Fibroblast of lung (primary cell): ENCODE measurements at regions not wholly inside any gene's neighbourhood (a gene's known extent, or its start where the extent isn't known, plus 50 kb on each side); places are given as distances from the start of the nearest gene placed in this dataset.
A peak's percentile ranks its signal among the peaks of the same experiment; 100 is the strongest.
"Not testable (repeated sequence)": the region's sequence is repeated elsewhere in the genome, so short reads cannot be mapped to it uniquely, and the experiment has no call there.

Source experiments
- DNase-seq, 2 donors: peaks; one replicate each; pipeline versions ENCODE4 v3.0.0 to v3.0.0-alpha.2; 2010; ENCODE audit warnings: low read depth in 2 of 2
- H2AFZ ChIP-seq: 2 replicates; pipeline ENCODE4 v1.5.1; 2012; ENCODE audit warnings: low read length, control low read depth, inconsistent platforms
- H3K27ac ChIP-seq: 2 replicates; pipeline ENCODE4 v1.5.1; 2011; ENCODE audit warnings: low read length, control low read depth; ENCODE audit not compliant: insufficient read depth
- H3K27me3 ChIP-seq: 2 replicates; pipeline ENCODE4 v1.5.1; 2011; ENCODE audit warnings: mild to moderate bottlenecking, low read length; ENCODE audit not compliant: control insufficient read depth, insufficient read depth
- H3K36me3 ChIP-seq: 2 replicates; pipeline ENCODE4 v1.5.1; 2011; ENCODE audit warnings: low read length; ENCODE audit not compliant: control insufficient read depth, insufficient read depth
- H3K4me1 ChIP-seq: 2 replicates; pipeline ENCODE4 v1.5.1; 2011; ENCODE audit warnings: low read length; ENCODE audit not compliant: control insufficient read depth, insufficient read depth; ENCODE audit errors: extremely low read depth
- H3K4me2 ChIP-seq: 2 replicates; pipeline ENCODE4 v1.5.1; 2011; ENCODE audit warnings: low read length, control low read depth; ENCODE audit not compliant: insufficient read depth; ENCODE audit errors: extremely low read depth
- H3K4me3 ChIP-seq, 4 experiments: fragments of 200-600 bp in 1 of 4; sonication (generic) in 1 of 4; replicated peaks in 1 of 4; 2 replicates each; pipeline ENCODE4 v1.5.1; 2011 to 2016; ENCODE audit warnings: low read length in 4 of 4, low read depth in 3 of 4, mild to moderate bottlenecking in 3 of 4, control low read depth in 2 of 4, inconsistent platforms in 1 of 4, mixed read lengths in 1 of 4; ENCODE audit not compliant: insufficient read depth in 1 of 4; ENCODE audit errors: control extremely low read depth in 1 of 4
- H3K79me2 ChIP-seq: 2 replicates; pipeline ENCODE4 v1.5.1; 2012; ENCODE audit warnings: mild to moderate bottlenecking, low read length, inconsistent platforms; ENCODE audit not compliant: control insufficient read depth, insufficient read depth
- H3K9ac ChIP-seq: 2 replicates; pipeline ENCODE4 v1.5.1; 2011; ENCODE audit warnings: mild to moderate bottlenecking, low read length, control low read depth; ENCODE audit not compliant: insufficient read depth
- H3K9me3 ChIP-seq: 2 replicates; pipeline ENCODE4 v1.5.1; 2012; ENCODE audit warnings: low read depth, low read length; ENCODE audit not compliant: control insufficient read depth, insufficient read depth
- H4K20me1 ChIP-seq: 2 replicates; pipeline ENCODE4 v1.5.1; 2011; ENCODE audit warnings: low read length; ENCODE audit not compliant: control insufficient read depth, insufficient read depth; ENCODE audit errors: extremely low read depth
- CTCF ChIP-seq, 2 donors: IDR thresholded peaks in 1 of 2; conservative IDR thresholded peaks in 1 of 2; 1 replicate in 1 of 2; 2 replicates in 1 of 2; pipeline ENCODE4 v1.5.1; 2011 to 2012; ENCODE audit warnings: low read length in 2 of 2, control low read depth in 1 of 2, inconsistent platforms in 1 of 2, low read depth in 1 of 2, mild to moderate bottlenecking in 1 of 2
- EZH2 ChIP-seq: IDR thresholded peaks from 2 replicates; pipeline ENCODE4 v1.5.1; 2012; ENCODE audit warnings: low read length, control low read depth, mild to moderate bottlenecking; ENCODE audit errors: missing control alignments

DNA sequence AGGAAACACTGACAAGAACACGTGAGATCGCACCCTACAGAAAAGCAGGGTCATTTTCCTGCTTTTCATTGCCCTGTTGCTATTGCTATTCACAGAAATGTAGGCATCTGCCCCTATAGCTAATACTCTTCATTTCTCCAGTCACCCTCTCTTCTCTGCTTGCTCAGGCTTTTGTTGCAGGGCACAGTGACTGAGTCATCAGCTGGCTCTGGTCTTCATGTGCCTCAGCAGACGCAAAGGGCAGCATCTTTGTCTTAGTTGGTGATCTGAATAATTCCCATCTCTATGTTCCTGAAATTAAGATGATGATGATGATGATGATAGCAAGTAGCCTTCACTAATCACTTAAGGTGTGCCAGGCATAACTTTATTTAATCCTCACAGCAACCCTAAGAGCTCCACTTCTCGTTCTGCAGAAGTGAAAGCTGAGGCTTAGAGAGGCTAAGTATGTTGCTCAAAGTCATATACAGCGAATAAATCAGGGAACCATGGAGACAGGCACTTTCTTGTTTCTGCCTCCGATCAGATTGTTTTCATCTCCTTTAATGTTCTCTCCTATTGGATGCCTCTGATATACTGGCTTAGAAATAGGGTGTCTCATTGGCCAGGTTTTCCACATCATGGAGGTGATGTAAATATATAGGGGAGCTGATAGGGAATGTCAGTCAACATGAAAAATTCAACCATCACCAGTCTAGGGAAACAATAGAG, 133.0 kb upstream of the STK32A start:
- DNase-seq = peak in 1 of 2 donors; percentile 35
- no peak overlapping the region for H3K4me2 ChIP-seq

GRCh38 chr5:147112899-147113298, 121.9 kb upstream of the STK32A start:
- no peaks in the 10 kb centered on the region for H3K36me3 ChIP-seq
- TF ChIP-seq EZH2 = no peak
- TF ChIP-seq CTCF (conservative IDR thresholded peaks at IDR 0.05 in 1 of 2, IDR thresholded peaks at IDR 0.05 in 1 of 2; ENCODE audit: low read depth in 1 of 2, low read length in 2 of 2) = no peak
- no peak overlapping the region for H2AFZ ChIP-seq
- no peak overlapping the region for H3K9ac ChIP-seq
- H3K27ac ChIP-seq = no peak overlapping the region
- H3K9me3 ChIP-seq = no peaks in the 10 kb centered on the region
- H4K20me1 ChIP-seq = no peaks in the 10 kb centered on the region
- no peaks in the 10 kb centered on the region for H3K27me3 ChIP-seq
- DNase-seq = no peak
- no peak overlapping the region for H3K4me3 ChIP-seq
- H3K79me2 ChIP-seq = no peaks in the 10 kb centered on the region
- no peak overlapping the region for H3K4me2 ChIP-seq
- no peaks in the 10 kb centered on the region for H3K4me1 ChIP-seq

More for the DNA sequence above, 133.0 kb upstream of the STK32A start:
- no peaks in the 10 kb centered on the region for H3K36me3 ChIP-seq
- no peak overlapping the region for H3K27ac ChIP-seq
- no peaks in the 10 kb centered on the region for H3K79me2 ChIP-seq
- no peak overlapping the region for H3K9ac ChIP-seq
- no peak for TF ChIP-seq CTCF (conservative IDR thresholded peaks at IDR 0.05 in 1 of 2, IDR thresholded peaks at IDR 0.05 in 1 of 2; ENCODE audit: low read depth in 1 of 2, low read length in 2 of 2)
- TF ChIP-seq EZH2 = no peak
- no peak overlapping the region for H2AFZ ChIP-seq
- no peaks in the 10 kb centered on the region for H3K4me1 ChIP-seq
- H4K20me1 ChIP-seq = no peaks in the 10 kb centered on the region
- no peaks in the 10 kb centered on the region for H3K27me3 ChIP-seq
- no peak overlapping the region for H3K4me3 ChIP-seq
- no peaks in the 10 kb centered on the region for H3K9me3 ChIP-seq

- Histone ChIP-seq H4K20me1 (no peaks in the 10 kb centered on the region), H3K4me2 (no peak overlapping the region), H3K9ac (no peak overlapping the region), H3K9me3 (no peaks in the 10 kb centered on the region), H3K4me3 (no peak overlapping the region), H3K36me3 (no peaks in the 10 kb centered on the region), H3K27ac (no peak overlapping the region), H3K27me3 (no peaks in the 10 kb centered on the region), H3K79me2 (no peaks in the 10 kb centered on the region), H2AFZ (no peak overlapping the region), H3K4me1 (no peaks in the 10 kb centered on the region)
- TF ChIP-seq CTCF (conservative IDR thresholded peaks at IDR 0.05 in 1 of 2, IDR thresholded peaks at IDR 0.05 in 1 of 2; ENCODE audit: low read depth in 1 of 2, low read length in 2 of 2) = no peak
- TF ChIP-seq EZH2 = no peak
- no peak for DNase-seq
These were observed 120.9 kb upstream of the STK32A start for GRCh38 chr5:147113967-147114366.

- H3K4me2 ChIP-seq, H3K79me2 ChIP-seq, H3K4me1 ChIP-seq, H3K27ac ChIP-seq, H3K9ac ChIP-seq, H2AFZ ChIP-seq, H3K4me3 ChIP-seq, H4K20me1 ChIP-seq, DNase-seq, H3K27me3 ChIP-seq, H3K9me3 ChIP-seq, H3K36me3 ChIP-seq: not testable (repeated sequence)
These were observed 95.1 kb upstream of the STK32A start for GRCh38 chr5:147139759-147140158.
